HG02798 (cell line): ENCODE measurements at regions not wholly inside any gene's neighbourhood (a gene's known extent, or its start where the extent isn't known, plus 50 kb on each side); places are given as distances from the start of the nearest gene placed in this dataset.
"Not testable (repeated sequence)": the region's sequence is repeated elsewhere in the genome, so short reads cannot be mapped to it uniquely, and the experiment has no call there.

Source experiments
- ATAC-seq: cut with Tn5 transposase; IDR thresholded peaks from one replicate; pipeline ENCODE4 v1.9.1; 2021; ENCODE audit warnings: mild to moderate bottlenecking; ENCODE audit not compliant: unreplicated experiment, poor library complexity

DNA sequence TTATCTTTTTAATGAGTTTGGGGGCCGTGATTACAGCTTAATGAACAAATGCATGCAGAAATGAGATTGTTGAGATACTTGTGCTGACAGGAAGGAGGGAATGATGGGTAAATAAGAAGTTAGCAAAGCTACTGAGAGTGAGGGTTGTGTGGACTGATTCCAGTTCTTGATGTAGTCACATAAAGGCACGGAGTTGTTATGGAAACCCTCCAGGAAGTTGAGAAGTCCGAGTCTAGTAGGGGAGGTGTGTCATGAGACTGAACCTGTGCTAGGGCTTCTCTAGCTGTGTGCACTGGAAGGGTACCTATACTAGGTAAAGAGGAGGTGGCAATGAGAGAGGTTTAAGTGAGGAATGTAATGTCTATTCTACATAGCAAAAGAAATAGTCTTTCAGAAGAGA is 475.7 kb downstream of the USP25 start:
- ATAC-seq, result no peak

- no peak for ATAC-seq
Observed at GRCh38 chr21:16211339-16212303, 481.8 kb downstream of the USP25 start.

DNA sequence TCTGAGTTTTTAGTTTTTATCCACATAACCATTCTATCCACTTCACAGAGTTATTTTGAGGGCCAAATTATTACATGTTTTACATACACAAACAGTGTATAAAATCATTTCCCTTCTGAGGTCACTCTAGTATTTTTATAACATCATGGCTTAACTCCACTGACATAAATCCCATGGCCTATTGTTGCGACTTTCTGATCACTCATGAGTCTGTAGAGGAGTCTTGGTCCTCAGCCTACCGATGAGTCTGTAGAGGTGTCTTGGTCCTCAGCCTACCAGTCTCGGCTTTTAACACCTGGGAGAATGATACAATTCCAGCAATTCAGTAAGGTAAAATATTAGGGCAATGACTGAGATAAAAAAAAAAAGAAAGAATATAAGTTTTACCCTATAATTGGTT is 483.7 kb downstream of the USP25 start:
- ATAC-seq, result no peak

DNA sequence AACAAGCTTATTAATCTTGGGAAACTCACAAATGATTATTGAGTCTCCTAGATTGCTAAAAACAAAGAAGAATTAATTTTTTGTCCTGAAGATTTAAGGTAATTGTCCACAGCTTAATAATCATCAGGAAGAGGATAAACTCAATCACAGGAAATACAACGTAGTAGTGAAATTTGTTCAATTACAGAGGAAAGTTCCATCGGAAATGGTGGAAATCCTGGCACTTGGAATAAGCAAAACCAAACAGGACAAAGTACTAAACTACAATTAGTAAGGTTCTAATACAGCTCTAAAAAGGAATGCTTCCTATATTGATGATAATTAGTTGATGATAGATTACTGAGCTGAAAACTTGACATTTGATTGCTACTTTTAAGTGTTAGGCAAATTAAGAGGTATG is 485.4 kb downstream of the USP25 start:
- no peak for ATAC-seq

- ATAC-seq, result no peak
Observed at GRCh38 chr21:16215663-16216183, 485.9 kb downstream of the USP25 start.

- ATAC-seq, result no peak
Observed at GRCh38 chr21:16216288-16216962, 486.6 kb downstream of the USP25 start.

DNA sequence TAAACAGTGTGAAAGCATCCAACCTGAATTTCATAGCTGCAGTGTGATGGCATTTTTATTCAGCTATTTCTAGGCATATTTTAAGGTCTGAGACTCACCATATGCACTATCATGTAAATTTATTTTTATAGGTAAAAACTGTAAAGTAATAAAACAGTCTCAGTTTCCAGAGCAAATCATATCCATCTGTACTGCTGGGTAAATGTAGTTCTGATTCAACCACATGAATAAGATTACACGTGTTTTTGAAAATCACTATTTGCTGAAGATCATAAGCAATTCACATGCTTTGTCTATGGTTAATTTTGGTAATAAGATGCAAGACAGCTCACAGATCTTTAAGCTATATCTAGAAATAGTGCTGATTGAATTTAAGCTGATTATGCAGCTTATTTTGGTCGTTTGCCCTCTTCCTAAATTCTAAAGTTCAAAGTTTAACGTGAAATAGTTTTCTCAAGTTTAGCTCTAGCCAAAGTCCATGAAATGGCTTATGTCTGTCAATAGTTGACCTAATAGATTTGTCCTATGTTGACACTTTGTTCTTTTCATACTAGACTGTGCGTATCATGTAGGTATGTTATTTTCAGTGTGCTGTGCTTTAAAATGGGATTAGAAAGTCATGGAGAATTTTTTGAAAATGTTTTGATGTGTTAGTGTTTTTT is 489.0 kb downstream of the USP25 start:
- no peak for ATAC-seq

- not testable (repeated sequence) for ATAC-seq
Observed at GRCh38 chr21:16224756-16225155, 495.0 kb downstream of the USP25 start.

GRCh38 chr21:16239659-16240265 is 510.0 kb downstream of the USP25 start:
- no peak for ATAC-seq

- no peak for ATAC-seq
Observed at GRCh38 chr21:16241016-16241415, 511.2 kb downstream of the USP25 start.

DNA sequence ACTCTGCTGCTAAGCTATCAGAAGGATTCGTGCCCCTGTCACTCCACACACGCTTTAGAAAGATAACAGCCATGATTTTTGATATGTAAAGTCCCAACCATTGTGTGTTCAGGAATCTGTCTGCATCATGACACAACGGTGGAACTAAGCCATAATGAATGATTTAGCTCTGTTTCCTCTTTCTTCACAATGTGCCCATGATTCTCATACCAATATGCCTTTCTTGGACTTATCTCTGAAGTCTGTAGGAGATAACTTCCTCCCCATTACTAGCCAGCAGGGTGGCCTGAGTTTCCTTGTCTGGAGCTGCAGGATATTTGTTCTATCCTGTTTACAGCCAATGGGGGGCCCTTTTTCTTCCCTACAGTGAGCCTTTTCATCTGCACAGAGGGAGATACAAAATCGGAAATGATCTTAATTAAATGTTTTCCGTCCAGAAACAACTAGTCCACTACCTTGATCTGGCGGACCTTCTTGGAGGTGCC is 511.7 kb downstream of the USP25 start:
- no peak for ATAC-seq

DNA sequence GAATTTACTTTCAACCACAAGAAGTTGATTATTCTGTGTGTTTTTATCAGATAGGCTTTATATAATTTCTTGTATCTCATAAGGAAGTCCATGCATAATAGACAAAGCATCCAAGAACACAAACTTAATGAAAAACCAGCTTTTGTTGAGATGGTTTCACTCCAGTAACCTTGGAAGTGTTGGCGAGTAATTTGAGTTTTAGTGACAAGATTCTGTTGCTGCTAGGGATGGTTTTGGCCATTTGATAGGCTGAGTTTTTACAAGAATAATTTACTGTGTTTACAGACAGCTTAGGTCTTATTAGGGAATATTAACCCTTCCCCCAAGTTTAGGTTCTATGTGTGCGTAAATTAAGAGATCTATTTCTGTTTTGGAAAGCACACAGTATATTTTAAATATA is 513.6 kb downstream of the USP25 start:
- no peak for ATAC-seq

- ATAC-seq, result no peak
Observed at GRCh38 chr21:16248705-16249104, 518.9 kb downstream of the USP25 start.

DNA sequence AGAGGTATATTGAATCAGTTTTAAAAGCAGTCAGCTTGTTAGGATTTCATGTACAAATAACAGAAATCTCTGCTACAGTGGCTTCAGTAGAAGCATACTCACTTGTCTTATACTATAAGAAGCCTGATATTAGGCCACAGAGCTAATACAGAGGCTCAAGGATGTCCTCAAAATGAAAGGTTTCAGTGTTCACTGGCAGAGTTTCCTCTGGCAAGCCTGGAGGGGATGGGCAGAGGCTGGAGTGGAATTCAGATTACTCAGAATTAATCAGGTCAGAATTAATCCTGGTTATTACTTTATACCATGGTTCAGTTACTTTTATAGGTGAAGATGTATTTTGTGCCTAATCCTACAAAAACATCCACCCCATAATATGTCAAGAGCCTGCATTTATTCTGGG is 520.5 kb downstream of the USP25 start:
- ATAC-seq, result no peak

DNA sequence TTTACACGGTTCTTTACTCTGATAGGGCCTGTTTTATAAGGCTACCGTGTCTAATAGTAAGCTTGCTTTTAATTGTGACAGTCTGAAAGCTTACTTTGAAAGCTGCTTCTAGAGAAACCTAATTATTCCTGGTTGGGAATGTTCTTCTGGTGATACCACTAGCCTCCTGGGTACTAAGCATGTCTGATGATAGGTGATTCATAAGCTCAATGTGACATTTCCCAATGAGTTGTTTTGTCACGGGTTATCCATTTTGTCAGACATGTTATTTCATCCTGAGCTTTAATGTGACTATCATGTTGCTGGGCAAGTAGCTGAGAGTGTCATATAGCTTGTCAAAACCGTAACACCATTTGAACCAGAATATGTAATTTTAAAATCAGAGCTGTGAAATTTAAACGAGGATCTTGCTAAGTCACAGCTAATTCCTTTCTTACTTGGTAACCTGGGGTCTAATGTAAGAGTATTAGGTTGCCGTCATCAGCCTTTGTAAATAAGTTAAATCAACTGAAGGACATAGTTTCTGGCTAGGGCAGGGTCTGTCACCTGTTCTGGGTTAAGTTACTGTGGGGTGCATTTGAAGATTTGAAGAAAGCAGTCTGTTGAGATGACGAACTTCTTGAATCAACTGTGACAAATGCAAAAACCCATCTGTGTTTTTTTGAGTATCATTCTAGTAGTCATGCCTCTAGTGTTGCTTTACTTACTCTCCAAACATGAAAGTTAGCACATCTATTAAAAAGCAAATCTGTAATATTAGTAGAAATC is 529.2 kb downstream of the USP25 start:
- no peak for ATAC-seq

DNA sequence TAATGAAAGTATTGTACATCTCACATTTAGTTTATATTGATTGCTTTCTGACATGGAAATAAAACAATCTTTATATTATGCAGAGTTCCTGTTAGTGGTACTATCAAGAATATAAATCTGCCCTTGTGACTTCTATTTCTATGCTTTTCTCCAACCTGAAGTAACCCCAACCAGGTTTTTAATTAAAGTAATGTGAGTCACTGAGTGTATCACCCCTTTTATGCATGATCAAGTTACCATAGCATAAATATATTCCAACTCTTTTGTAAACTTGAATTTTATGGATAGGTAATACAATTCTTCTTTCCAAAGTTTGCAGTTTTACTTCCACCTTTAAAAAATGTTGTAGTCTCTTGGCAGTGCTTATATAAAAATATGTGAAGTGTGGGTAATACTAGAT is 532.3 kb downstream of the USP25 start:
- ATAC-seq, result no peak

DNA sequence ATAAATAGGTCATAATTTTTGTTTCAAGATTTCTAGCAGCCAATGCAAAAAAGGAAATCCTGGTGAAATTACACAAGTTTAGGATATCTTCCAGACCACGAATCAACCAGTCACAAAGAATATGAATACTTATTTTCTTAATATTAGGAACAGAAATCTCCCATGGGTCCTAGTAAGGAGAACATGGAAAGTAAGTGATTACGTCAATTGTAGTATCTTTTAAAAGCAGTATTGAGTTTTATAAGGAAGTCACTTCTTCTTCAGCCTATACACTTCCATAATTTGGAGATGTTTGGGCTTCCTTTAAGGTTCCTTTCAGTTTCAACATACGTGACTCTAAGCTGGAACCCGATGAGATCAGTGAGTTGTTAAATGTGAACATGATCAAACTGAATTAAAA is 534.5 kb downstream of the USP25 start:
- ATAC-seq, result no peak

DNA sequence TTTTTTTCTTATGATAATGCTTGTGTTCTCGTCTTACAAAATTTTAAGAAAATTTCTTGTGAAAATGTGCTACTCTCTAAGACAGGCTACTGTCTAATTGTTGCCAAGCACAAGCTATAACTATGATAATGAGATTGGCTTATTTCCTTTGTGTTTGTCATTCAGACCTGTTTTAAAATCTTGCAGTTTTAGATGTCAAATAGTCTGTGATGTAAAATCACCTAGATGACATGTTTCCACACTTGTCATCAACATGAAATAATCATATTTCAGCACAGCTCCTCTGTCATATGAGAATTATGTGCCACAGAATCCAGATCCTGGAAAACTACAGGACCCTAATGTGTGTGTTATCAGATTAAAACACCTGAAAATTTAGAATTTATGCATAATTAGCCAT is 539.7 kb downstream of the USP25 start:
- no peak for ATAC-seq

GRCh38 chr21:16279731-16280581 is 550.2 kb downstream of the USP25 start:
- ATAC-seq, result no peak
